Tibial nerve (tissue), 4 donors: ENCODE measurements at regions not wholly inside any gene's neighbourhood (a gene's known extent, or its start where the extent isn't known, plus 50 kb on each side); places are given as distances from the start of the nearest gene placed in this dataset.

Experiments
- DNase-seq, 2 donors: peaks; one replicate each; pipeline ENCODE4 v3.0.0-alpha.2; 2019; ENCODE audit warnings: low spot score in 2 of 2
- H3K27ac ChIP-seq, 4 donors: fragments of 200-600 bp; sonication (generic) in 3 of 4; one replicate each; pipeline ENCODE4 v1.5.1; 2017 to 2019; ENCODE audit warnings: mild to moderate bottlenecking in 1 of 4
- H3K27me3 ChIP-seq, 2 donors: fragments of 200-600 bp; sonication (generic) in 1 of 2; one replicate each; pipeline versions ENCODE4 v1.5.1 to v1.6.0; 2017 to 2019
- H3K36me3 ChIP-seq, 3 donors: fragments of 200-600 bp; sonication (generic); one replicate each; pipeline ENCODE4 v1.5.1; 2018 to 2019
- H3K4me1 ChIP-seq, 4 donors: fragments of 200-600 bp; sonication (generic) in 3 of 4; one replicate each; pipeline ENCODE4 v1.5.1; 2017 to 2019
- H3K4me3 ChIP-seq, 4 donors: fragments of 200-600 bp; sonication (generic) in 3 of 4; one replicate each; pipeline ENCODE4 v1.5.1; 2017 to 2019; ENCODE audit warnings: mild to moderate bottlenecking in 1 of 4, moderate library complexity in 1 of 4
- H3K9me3 ChIP-seq, 4 donors: fragments of 200-600 bp; sonication (generic) in 3 of 4; one replicate each; pipeline ENCODE4 v1.5.1; 2017 to 2019
- CTCF ChIP-seq, 5 experiments: fragments of 200-600 bp in 3 of 5; fragments of 450-650 bp in 2 of 5; sonication (generic) in 3 of 5; IDR thresholded peaks; one replicate each; pipeline ENCODE4 v1.5.1; 2016 to 2019; ENCODE audit warnings: antibody characterized with exemption in 5 of 5, mild to moderate bottlenecking in 3 of 5, moderate library complexity in 2 of 5
- EP300 ChIP-seq, 2 donors: sonication (generic); formaldehyde crosslinking; IDR thresholded peaks; one replicate each; pipeline ENCODE4 v1.6.1; 2017; ENCODE audit warnings: antibody characterized with exemption in 2 of 2, mild to moderate bottlenecking in 1 of 2
- POLR2A ChIP-seq, 2 donors: fragments of 450-650 bp; IDR thresholded peaks; one replicate each; pipeline ENCODE4 v1.6.1; 2017; ENCODE audit warnings: antibody characterized with exemption in 2 of 2, mild to moderate bottlenecking in 2 of 2, moderate library complexity in 2 of 2
- WGBS, 2 donors: methylation state at CpG; one replicate each; pipeline ENCODE4 v1.1.5; 2018; 5-methylcytosine and 5-hydroxymethylcytosine counted together

DNA sequence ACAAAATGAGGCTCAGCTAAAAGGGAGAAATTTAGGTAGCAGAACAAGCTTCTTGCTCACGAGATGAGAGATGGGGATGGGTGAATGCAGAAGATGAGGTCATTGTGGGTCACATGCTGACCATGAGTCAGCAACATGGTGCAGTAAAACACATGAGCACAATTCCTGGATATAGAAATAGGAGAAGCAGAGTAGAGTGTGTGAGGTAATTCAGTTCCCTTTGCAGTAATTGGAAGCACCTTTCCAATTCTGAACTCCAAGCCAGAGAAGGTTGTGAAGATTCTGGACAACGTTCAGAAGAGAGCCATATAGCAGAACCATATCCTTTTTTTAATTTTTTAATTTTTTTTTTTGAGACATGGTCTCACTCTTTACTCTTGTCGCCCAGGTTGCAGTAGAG is 62.0 kb upstream of the LMNTD1 start:
- 59 to 64% methylated on average over 3 of the region's 3 CpGs for WGBS, 2 donors
- H3K27ac ChIP-seq, result no peak overlapping the region
- H3K4me1 ChIP-seq, result no peaks in the 10 kb centered on the region
- H3K27me3 ChIP-seq, result no peaks in the 10 kb centered on the region
- DNase-seq, result no peak
- TF ChIP-seq CTCF (IDR thresholded peaks at IDR 0.05) (no peak), POLR2A (IDR thresholded peaks at IDR 0.05) (no peak), EP300 (IDR thresholded peaks at IDR 0.05) (no peak)
- H3K4me3 ChIP-seq, result no peak overlapping the region
- no peaks in the 10 kb centered on the region for H3K9me3 ChIP-seq
- H3K36me3 ChIP-seq, result no peaks in the 10 kb centered on the region

DNA sequence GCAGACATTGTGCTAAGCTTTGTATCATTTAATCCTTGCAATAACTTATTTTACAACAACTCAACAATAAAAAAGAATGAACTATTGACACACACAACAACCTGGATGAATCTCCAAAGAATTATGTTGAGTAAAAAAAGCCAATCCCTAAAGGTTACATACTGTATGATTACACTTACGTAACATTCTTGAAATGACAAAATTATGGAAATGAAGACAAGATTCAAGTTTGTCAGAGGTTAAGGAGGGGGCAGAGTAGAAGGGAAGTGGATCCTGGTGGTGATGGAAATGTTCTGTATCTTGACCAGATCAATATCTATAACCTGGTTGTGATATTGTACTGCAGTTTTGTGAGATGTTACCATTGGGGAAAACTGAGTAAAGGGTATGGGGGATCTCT is 63.2 kb upstream of the LMNTD1 start:
- 88 to 95% methylated on average over 1 of the region's 1 CpG for WGBS, 2 donors
- no peak for DNase-seq
- Histone ChIP-seq H3K27ac (no peak overlapping the region), H3K36me3 (no peaks in the 10 kb centered on the region), H3K4me3 (no peak overlapping the region), H3K4me1 (no peaks in the 10 kb centered on the region), H3K27me3 (no peaks in the 10 kb centered on the region), H3K9me3 (no peaks in the 10 kb centered on the region)
- no peak for TF ChIP-seq CTCF (IDR thresholded peaks at IDR 0.05)
- no peak for TF ChIP-seq POLR2A (IDR thresholded peaks at IDR 0.05)
- no peak for TF ChIP-seq EP300 (IDR thresholded peaks at IDR 0.05)

DNA sequence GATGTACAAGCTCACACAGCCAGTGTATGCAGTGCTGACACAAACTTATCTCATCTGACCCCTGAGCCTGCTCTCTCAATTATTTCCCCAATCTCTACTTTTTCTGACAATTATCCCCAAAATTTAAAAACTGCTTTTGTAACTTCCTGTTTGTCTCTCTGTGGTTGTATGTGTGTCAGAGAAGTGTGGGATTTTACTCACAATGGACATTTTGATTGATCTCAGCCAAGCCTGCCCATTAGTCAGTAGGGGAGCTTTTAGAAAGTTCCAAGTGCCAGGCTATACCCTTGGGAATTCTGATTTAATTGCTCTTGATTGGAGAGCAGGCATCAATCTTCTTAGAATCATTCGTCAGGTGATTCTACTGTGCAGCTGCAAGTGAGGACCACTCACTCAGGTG is 64.9 kb upstream of the LMNTD1 start:
- 95 to 96% methylated on average over 1 of the region's 1 CpG for WGBS, 2 donors
- TF ChIP-seq EP300 (IDR thresholded peaks at IDR 0.05) (no peak), CTCF (IDR thresholded peaks at IDR 0.05) (no peak), POLR2A (IDR thresholded peaks at IDR 0.05) (no peak)

GRCh38 chr12:25623816-25624215 is 70.7 kb upstream of the LMNTD1 start:
- WGBS, 2 donors, result 95 to 100% methylated on average over 1 of the region's 1 CpG

More for the DNA sequence above, 64.9 kb upstream of the LMNTD1 start:
- Histone ChIP-seq H3K27me3 (no peaks in the 10 kb centered on the region), H3K4me3 (no peak overlapping the region), H3K36me3 (no peaks in the 10 kb centered on the region), H3K27ac (no peak overlapping the region), H3K9me3 (no peaks in the 10 kb centered on the region), H3K4me1 (no peaks in the 10 kb centered on the region)
- no peak for DNase-seq

GRCh38 chr12:25625146-25625545 is 72.1 kb upstream of the LMNTD1 start:
- TF ChIP-seq EP300 (IDR thresholded peaks at IDR 0.05), result no peak
- no peak for TF ChIP-seq POLR2A (IDR thresholded peaks at IDR 0.05)
- no peak for TF ChIP-seq CTCF (IDR thresholded peaks at IDR 0.05)
- Histone ChIP-seq H3K4me3 (no peak overlapping the region), H3K27ac (no peak overlapping the region), H3K4me1 (peaks cover 0 to 3% (median 0%) of the 10 kb centered on the region in 4 donors), H3K9me3 (no peaks in the 10 kb centered on the region), H3K36me3 (no peaks in the 10 kb centered on the region), H3K27me3 (no peaks in the 10 kb centered on the region)
- 71 to 89% methylated on average over 2 of the region's 2 CpGs for WGBS, 2 donors
- DNase-seq, result no peak

More at GRCh38 chr12:25623816-25624215, 70.7 kb upstream of the LMNTD1 start:
- no peaks in the 10 kb centered on the region for H3K36me3 ChIP-seq
- H3K4me1 ChIP-seq, result no peaks in the 10 kb centered on the region
- no peak overlapping the region for H3K4me3 ChIP-seq
- no peak for TF ChIP-seq CTCF (IDR thresholded peaks at IDR 0.05)
- TF ChIP-seq POLR2A (IDR thresholded peaks at IDR 0.05), result no peak
- no peak for TF ChIP-seq EP300 (IDR thresholded peaks at IDR 0.05)
- no peak overlapping the region for H3K27ac ChIP-seq
- no peak for DNase-seq
- H3K27me3 ChIP-seq, result no peaks in the 10 kb centered on the region
- no peaks in the 10 kb centered on the region for H3K9me3 ChIP-seq
